Neural progenitor cell (in vitro differentiated cells): ENCODE measurements at regions not wholly inside any gene's neighbourhood (a gene's known extent, or its start where the extent isn't known, plus 50 kb on each side); places are given as distances from the start of the nearest gene placed in this dataset.

Source experiments
- DNase-seq: peaks from one replicate; pipeline ENCODE4 v3.0.0-alpha.2; 2016; ENCODE audit warnings: low spot score
- H2AFZ ChIP-seq: fragments of 200-600 bp; sonication (generic); replicated peaks from 2 replicates; pipeline ENCODE4 v1.6.1; 2016; ENCODE audit warnings: antibody characterized with exemption
- H3F3A ChIP-seq: fragments of 200-600 bp; sonication (generic); 2 replicates; pipeline ENCODE4 v1.6.1; 2016; ENCODE audit warnings: antibody characterized with exemption, low read depth
- H3K27ac ChIP-seq: fragments of 200-600 bp; sonication (generic); 2 replicates; pipeline ENCODE4 v1.5.1; 2016; ENCODE audit warnings: mild to moderate bottlenecking
- H3K27me3 ChIP-seq: fragments of 200-600 bp; sonication (generic); 2 replicates; pipeline ENCODE4 v1.6.1; 2016; ENCODE audit warnings: mild to moderate bottlenecking, moderate library complexity
- H3K36me3 ChIP-seq: fragments of 200-600 bp; sonication (generic); 2 replicates; pipeline ENCODE4 v1.5.1; 2016
- H3K4me1 ChIP-seq: fragments of 200-600 bp; sonication (generic); 2 replicates; pipeline ENCODE4 v1.6.1; 2016; ENCODE audit warnings: mixed run types
- H3K4me2 ChIP-seq: fragments of 200-600 bp; sonication (generic); 2 replicates; pipeline ENCODE4 v1.6.1; 2016
- H3K4me3 ChIP-seq: fragments of 200-600 bp; sonication (generic); 2 replicates; pipeline ENCODE4 v1.5.1; 2016
- H3K79me2 ChIP-seq: fragments of 200-600 bp; sonication (generic); 2 replicates; pipeline ENCODE4 v1.6.1; 2016; ENCODE audit warnings: low read depth
- H3K9ac ChIP-seq: fragments of 200-600 bp; sonication (generic); 2 replicates; pipeline ENCODE4 v1.6.1; 2016
- H3K9me3 ChIP-seq: fragments of 200-600 bp; sonication (generic); 2 replicates; pipeline ENCODE4 v1.5.1; 2016; ENCODE audit warnings: low read depth
- H4K20me1 ChIP-seq: fragments of 200-600 bp; sonication (generic); 2 replicates; pipeline ENCODE4 v1.6.1; 2016; ENCODE audit warnings: low read depth
- H3K27ac Mint-ChIP-seq: 3 replicates; pipeline ENCODE4 v1.8.0; 2021; ENCODE audit warnings: mixed read lengths
- H3K27me3 Mint-ChIP-seq: 2 replicates; pipeline ENCODE4 v1.8.0; 2022; ENCODE audit warnings: low read depth, mild to moderate bottlenecking, inconsistent platforms, moderate library complexity, mixed read lengths; ENCODE audit not compliant: insufficient read depth
- H3K36me3 Mint-ChIP-seq: 3 replicates; pipeline ENCODE4 v1.8.0; 2021; ENCODE audit warnings: mixed read lengths
- H3K4me1 Mint-ChIP-seq: 3 replicates; pipeline ENCODE4 v1.8.0; 2021; ENCODE audit warnings: mixed read lengths
- H3K4me3 Mint-ChIP-seq: 3 replicates; pipeline ENCODE4 v1.8.0; 2021; ENCODE audit warnings: mild to moderate bottlenecking, moderate library complexity, mixed read lengths
- H3K9me3 Mint-ChIP-seq: 3 replicates; pipeline ENCODE4 v1.8.0; 2020; ENCODE audit warnings: mixed read lengths
- EZH2 ChIP-seq: fragments of 200-600 bp; sonication (generic); IDR thresholded peaks from 2 replicates; pipeline ENCODE4 v1.6.1; 2017; ENCODE audit warnings: antibody characterized with exemption, mild to moderate bottlenecking, moderate library complexity
- EZH2phosphoT487 ChIP-seq: fragments of 200-600 bp; sonication (generic); IDR thresholded peaks from 2 replicates; pipeline ENCODE4 v1.6.1; 2017; ENCODE audit warnings: antibody characterized with exemption
- TF ChIP-seq, protein P1 (sequence below): fragments of 200-600 bp; sonication (generic); IDR thresholded peaks from 2 replicates; pipeline ENCODE4 v1.5.1; 2017; ENCODE audit warnings: antibody characterized with exemption, mild to moderate bottlenecking

DNA sequence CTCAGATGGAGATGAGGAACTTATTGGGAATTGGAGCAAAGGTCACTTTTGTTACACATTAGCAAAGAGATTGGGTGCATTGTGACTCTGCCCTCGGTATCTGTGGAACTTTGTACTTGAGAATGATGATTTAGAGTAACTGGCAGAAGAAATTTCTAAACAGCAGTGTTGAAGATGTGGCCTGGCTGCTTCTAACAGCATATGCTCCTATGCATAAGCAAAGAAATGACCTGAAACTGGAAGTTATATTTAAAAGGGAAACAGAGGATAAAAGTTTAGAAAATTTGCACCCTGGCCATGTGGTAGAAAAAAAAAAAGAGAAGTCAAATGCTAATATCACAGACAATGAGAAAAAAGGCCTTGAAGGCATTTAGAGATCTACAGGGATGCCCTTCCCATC, 256.8 kb upstream of the ZC3H15 start:
- Mint-ChIP-seq H3K27me3 (peaks cover 2% of the 10 kb centered on the region), H3K36me3 (peaks cover 3% of the 10 kb centered on the region), H3K4me3 (no peak overlapping the region), H3K9me3 (peaks cover 65% of the 10 kb centered on the region), H3K4me1 (no peaks in the 10 kb centered on the region), H3K27ac (no peak overlapping the region)
- H3K27ac ChIP-seq: no peak overlapping the region
- H3K36me3 ChIP-seq: peaks cover 4% of the 10 kb centered on the region
- no peaks in the 10 kb centered on the region for H3K27me3 ChIP-seq
- no peak overlapping the region for H3K4me2 ChIP-seq
- no peak for TF ChIP-seq EZH2phosphoT487
- no peak for TF ChIP-seq EZH2
- TF ChIP-seq, protein P1, sequence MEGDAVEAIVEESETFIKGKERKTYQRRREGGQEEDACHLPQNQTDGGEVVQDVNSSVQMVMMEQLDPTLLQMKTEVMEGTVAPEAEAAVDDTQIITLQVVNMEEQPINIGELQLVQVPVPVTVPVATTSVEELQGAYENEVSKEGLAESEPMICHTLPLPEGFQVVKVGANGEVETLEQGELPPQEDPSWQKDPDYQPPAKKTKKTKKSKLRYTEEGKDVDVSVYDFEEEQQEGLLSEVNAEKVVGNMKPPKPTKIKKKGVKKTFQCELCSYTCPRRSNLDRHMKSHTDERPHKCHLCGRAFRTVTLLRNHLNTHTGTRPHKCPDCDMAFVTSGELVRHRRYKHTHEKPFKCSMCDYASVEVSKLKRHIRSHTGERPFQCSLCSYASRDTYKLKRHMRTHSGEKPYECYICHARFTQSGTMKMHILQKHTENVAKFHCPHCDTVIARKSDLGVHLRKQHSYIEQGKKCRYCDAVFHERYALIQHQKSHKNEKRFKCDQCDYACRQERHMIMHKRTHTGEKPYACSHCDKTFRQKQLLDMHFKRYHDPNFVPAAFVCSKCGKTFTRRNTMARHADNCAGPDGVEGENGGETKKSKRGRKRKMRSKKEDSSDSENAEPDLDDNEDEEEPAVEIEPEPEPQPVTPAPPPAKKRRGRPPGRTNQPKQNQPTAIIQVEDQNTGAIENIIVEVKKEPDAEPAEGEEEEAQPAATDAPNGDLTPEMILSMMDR: no peak
- H3K4me3 ChIP-seq: no peak overlapping the region
- no peaks in the 10 kb centered on the region for H3K4me1 ChIP-seq
- DNase-seq: no peak
- peaks cover 11% of the 10 kb centered on the region for H3K9me3 ChIP-seq
- no peaks in the 10 kb centered on the region for H4K20me1 ChIP-seq
- H3K9ac ChIP-seq: no peak overlapping the region
- no peaks in the 10 kb centered on the region for H3K79me2 ChIP-seq
- no peak overlapping the region for H2AFZ ChIP-seq
- H3F3A ChIP-seq: no peaks in the 10 kb centered on the region

DNA sequence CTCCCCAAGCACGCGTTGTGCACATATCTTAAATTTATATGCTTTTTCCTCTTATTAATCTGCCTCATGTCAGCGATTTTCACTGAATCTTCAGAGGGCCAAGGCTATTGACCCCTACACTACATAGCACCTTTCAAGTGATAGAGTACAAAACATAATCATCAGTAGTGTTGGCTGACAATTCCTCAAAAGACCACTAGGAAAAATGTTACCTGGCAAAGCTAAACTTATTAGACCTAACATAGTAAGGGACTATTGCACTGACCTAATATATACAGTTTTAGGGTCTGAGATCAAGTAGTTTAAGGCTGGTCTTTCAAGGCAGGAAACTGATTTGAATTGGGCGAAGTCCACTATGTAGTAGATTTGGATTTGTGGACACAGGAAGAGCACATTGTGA, 244.2 kb upstream of the ZC3H15 start:
- Histone ChIP-seq H3K79me2 (no peaks in the 10 kb centered on the region), H2AFZ (no peak overlapping the region), H3K4me1 (no peaks in the 10 kb centered on the region), H3K4me2 (no peak overlapping the region), H3K27ac (no peak overlapping the region), H3F3A (no peaks in the 10 kb centered on the region), H3K9me3 (no peaks in the 10 kb centered on the region), H3K36me3 (peaks cover 3% of the 10 kb centered on the region), H4K20me1 (no peaks in the 10 kb centered on the region), H3K4me3 (no peak overlapping the region), H3K27me3 (no peaks in the 10 kb centered on the region), H3K9ac (no peak overlapping the region)
- no peak for TF ChIP-seq EZH2phosphoT487
- TF ChIP-seq, protein P1: peak; percentile 6
- Mint-ChIP-seq H3K27ac (no peak overlapping the region), H3K36me3 (no peaks in the 10 kb centered on the region), H3K4me3 (no peak overlapping the region), H3K27me3 (no peaks in the 10 kb centered on the region), H3K9me3 (no peaks in the 10 kb centered on the region), H3K4me1 (no peaks in the 10 kb centered on the region)
- no peak for DNase-seq

DNA sequence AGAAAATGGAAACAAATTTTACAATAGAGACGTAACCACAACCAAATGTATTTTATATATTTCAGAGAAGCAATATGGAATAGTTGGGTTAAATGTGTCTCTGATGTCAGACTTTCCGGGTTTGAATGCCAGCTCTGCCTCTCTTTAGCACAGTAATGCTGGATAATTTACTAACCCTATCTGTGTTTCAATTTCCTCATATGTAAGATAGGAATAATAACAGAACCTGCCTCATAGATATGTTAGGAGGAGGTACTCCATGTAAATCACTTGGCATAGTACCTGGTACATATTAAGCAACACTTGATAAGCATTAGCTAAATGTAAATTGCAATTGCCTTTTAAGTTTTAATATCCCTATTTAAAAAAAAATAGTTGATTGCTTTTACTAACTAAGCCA, 231.3 kb upstream of the ZC3H15 start:
- H3K27me3 Mint-ChIP-seq: no peaks in the 10 kb centered on the region
- H3K27me3 ChIP-seq: no peaks in the 10 kb centered on the region
- no peaks in the 10 kb centered on the region for H3K9me3 ChIP-seq
- no peak overlapping the region for H2AFZ ChIP-seq
- peaks cover 2% of the 10 kb centered on the region for H3K9me3 Mint-ChIP-seq
- no peak overlapping the region for H3K27ac Mint-ChIP-seq
- H3K36me3 ChIP-seq: no peaks in the 10 kb centered on the region
- H3K9ac ChIP-seq: no peak overlapping the region
- no peaks in the 10 kb centered on the region for H3K36me3 Mint-ChIP-seq
- H3K27ac ChIP-seq: no peak overlapping the region
- TF ChIP-seq, protein P1: no peak
- no peak for TF ChIP-seq EZH2phosphoT487
- no peak for TF ChIP-seq EZH2
- H3K4me1 ChIP-seq: no peaks in the 10 kb centered on the region
- H3K4me2 ChIP-seq: no peak overlapping the region
- no peaks in the 10 kb centered on the region for H4K20me1 ChIP-seq
- no peaks in the 10 kb centered on the region for H3F3A ChIP-seq
- no peak overlapping the region for H3K4me3 Mint-ChIP-seq
- DNase-seq: no peak
- H3K4me1 Mint-ChIP-seq: peaks cover 3% of the 10 kb centered on the region
- H3K4me3 ChIP-seq: no peak overlapping the region
- no peaks in the 10 kb centered on the region for H3K79me2 ChIP-seq

DNA sequence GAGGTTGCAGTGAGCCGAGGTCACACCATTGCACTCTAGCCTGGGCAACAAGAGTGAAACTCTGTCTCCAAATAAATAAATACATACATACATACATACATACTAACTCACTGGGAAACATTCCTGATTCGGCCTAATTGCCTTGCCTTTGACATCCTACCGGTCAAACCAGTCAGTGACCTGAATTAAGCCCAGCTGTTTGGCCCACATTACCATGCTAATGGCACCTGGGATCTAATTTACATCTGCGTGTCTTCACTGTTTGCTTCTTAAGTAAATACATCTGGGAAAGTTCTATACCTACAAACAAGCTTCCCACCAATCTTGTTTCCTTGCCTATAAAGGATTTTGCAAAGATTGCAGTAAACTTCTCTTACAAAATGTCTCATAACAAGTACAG, 230.2 kb upstream of the ZC3H15 start:
- H3K9me3 ChIP-seq: no peaks in the 10 kb centered on the region
- no peaks in the 10 kb centered on the region for H3K4me1 ChIP-seq
- no peak overlapping the region for H3K4me3 Mint-ChIP-seq
- no peaks in the 10 kb centered on the region for H3K27me3 ChIP-seq
- H2AFZ ChIP-seq: no peak overlapping the region
- no peak overlapping the region for H3K27ac Mint-ChIP-seq
- peaks cover 2% of the 10 kb centered on the region for H3K9me3 Mint-ChIP-seq
- no peaks in the 10 kb centered on the region for H4K20me1 ChIP-seq
- H3K36me3 Mint-ChIP-seq: no peaks in the 10 kb centered on the region
- no peaks in the 10 kb centered on the region for H3K36me3 ChIP-seq
- no peaks in the 10 kb centered on the region for H3K79me2 ChIP-seq
- DNase-seq: no peak
- no peaks in the 10 kb centered on the region for H3K27me3 Mint-ChIP-seq
- H3K4me1 Mint-ChIP-seq: peaks cover 3% of the 10 kb centered on the region
- no peaks in the 10 kb centered on the region for H3F3A ChIP-seq
- H3K9ac ChIP-seq: no peak overlapping the region
- TF ChIP-seq EZH2 (no peak), EZH2phosphoT487 (no peak)
- TF ChIP-seq, protein P1: no peak
- no peak overlapping the region for H3K4me3 ChIP-seq
- no peak overlapping the region for H3K4me2 ChIP-seq
- H3K27ac ChIP-seq: no peak overlapping the region
